HG03135 (cell line): ENCODE measurements at regions not wholly inside any gene's neighbourhood (a gene's known extent, or its start where the extent isn't known, plus 50 kb on each side); places are given as distances from the start of the nearest gene placed in this dataset.

Experiments
- ATAC-seq: cut with Tn5 transposase; IDR thresholded peaks from one replicate; pipeline ENCODE4 v1.9.1; 2021; ENCODE audit warnings: mild to moderate bottlenecking, moderate library complexity; ENCODE audit not compliant: unreplicated experiment

- ATAC-seq, result no peak
Measured at GRCh38 chr16:62907562-62907961, 871.3 kb upstream of the CDH8 start.

GRCh38 chr16:62903961-62904502, 867.8 kb upstream of the CDH8 start:
- ATAC-seq, result no peak

- no peak for ATAC-seq
Measured at GRCh38 chr16:62899737-62900136, 863.5 kb upstream of the CDH8 start.

GRCh38 chr16:62889097-62889496, 852.9 kb upstream of the CDH8 start:
- no peak for ATAC-seq

DNA sequence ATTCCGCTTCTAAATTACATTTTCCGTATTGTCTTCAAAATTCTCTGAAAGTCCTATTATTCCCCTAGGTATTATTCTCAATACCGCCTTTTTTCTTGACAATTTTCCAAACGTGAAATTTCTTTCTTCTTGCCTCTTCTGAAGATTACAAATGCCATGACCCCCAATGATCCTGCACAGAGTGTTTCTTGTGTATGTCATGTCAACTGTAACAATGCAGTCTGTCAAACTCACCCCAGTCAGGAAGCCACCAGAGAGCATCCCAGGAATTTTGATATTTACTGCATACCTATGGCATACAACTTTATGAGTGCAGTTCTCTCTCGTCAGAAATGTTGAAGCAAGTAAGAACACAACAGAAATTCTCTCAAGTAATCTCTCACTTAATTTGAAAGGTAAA, 847.3 kb upstream of the CDH8 start:
- ATAC-seq, result no peak

GRCh38 chr16:62882552-62883221, 846.4 kb upstream of the CDH8 start:
- no peak for ATAC-seq

GRCh38 chr16:62876133-62876532, 839.9 kb upstream of the CDH8 start:
- ATAC-seq, result no peak

DNA sequence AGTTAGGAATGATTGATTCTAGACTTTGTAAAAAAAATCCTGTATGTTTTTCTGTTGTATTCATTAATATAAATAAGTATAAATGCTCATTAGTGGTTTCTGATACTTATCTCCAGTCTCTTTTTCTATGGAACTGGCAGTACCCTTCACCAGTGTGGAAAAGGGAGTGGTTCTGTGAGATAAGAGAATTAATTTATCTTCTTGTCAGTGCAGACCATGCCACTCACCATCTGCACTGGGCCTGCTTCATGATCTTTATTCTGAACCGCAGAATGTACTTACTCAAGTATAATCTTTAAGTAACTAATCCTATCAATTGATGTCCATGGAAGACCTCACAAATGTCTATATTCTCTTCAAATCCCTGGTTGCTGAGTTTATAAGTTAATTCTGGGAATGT, 836.1 kb upstream of the CDH8 start:
- ATAC-seq, result no peak

GRCh38 chr16:62870554-62870953, 834.3 kb upstream of the CDH8 start:
- no peak for ATAC-seq

DNA sequence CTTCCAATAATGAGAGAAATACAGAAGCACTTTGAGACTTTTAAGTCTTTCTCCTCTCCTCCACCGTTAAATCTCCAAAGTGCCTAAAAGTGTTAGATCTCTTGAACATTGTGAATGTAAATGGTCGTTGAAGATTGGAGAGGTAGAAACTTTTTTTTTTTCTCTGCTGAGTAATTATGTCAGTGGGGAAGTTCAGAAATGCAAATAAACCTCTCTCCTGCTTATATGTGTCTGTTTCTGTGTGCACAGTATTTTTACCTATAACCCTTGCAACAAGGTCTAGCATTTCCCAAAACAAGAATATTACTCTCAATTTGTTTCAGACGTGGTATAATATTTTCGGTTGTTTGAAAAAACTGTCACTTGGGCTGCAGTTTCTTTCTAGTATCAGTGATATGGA, 833.6 kb upstream of the CDH8 start:
- ATAC-seq, result no peak

DNA sequence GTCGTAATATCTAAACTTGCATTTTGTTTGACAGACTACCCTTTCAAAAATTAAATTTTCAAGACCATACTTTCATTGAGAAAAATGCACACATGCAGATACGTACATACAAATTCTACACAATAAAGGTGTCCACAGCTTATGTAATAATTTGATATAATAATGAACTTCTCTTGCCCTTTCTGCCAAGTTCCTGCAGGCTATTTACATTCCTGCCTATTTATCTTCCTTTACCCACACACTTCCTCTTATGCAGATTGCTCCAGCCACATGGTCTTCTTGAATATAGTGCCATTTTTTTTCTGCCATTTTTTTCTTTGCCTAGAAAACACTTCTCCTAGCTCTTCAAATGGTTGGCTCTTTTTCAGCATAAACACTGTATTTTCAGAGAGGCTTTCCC, 826.9 kb upstream of the CDH8 start:
- no peak for ATAC-seq

GRCh38 chr16:62853887-62854286, 817.6 kb upstream of the CDH8 start:
- ATAC-seq, result no peak

- ATAC-seq, result no peak
Measured at GRCh38 chr16:62846399-62847057, 810.3 kb upstream of the CDH8 start.

- ATAC-seq, result no peak
Measured at GRCh38 chr16:62832214-62832613, 796.0 kb upstream of the CDH8 start.

DNA sequence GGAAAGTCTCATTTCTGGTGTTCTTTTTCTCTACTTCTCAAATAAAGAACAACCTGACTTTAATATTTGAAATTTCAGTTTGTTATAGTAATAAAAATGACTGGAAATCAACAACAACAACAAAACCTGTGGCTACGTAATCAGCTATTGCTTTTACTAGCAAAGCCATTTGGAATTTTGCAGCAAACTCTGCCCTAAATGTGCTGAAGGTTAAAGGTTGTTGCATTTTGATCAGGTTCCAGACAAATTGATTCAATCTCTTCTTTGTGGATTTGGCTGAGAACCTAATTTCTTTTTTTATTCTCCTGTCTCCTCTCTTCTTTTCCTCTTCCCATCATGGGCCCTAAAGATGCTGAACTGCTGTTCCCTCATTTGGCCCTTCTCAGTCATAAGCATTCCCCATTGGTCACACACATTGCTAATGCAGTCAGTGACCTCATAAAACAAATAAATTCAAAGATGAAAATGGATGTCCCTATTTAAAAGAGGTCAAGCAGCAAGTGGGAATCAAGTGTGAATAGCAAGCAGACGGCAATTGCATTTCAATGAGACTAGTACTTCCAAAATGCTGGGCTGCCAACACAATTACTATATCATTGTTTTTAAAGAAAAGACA, 795.1 kb upstream of the CDH8 start:
- no peak for ATAC-seq

DNA sequence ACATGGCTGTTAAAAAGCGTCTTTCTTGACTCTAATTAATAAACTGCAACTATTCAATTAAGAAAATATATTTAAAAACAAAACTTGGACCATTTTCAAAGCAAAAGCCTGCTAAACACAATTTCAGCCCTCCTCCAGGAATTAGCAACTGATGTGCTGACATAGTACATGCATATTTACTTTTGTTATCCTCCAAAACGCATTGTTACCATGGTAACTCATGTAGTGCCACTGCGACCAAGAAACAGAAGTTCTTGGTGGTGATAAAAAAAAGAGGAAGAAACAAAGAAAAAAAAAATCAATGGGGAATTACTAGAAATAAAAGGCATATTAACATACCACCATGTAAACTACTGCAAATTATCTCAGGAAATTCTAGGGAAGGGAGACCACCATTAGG, 793.4 kb upstream of the CDH8 start:
- ATAC-seq, result no peak

- no peak for ATAC-seq
Measured at GRCh38 chr16:62829084-62829483, 792.8 kb upstream of the CDH8 start.

DNA sequence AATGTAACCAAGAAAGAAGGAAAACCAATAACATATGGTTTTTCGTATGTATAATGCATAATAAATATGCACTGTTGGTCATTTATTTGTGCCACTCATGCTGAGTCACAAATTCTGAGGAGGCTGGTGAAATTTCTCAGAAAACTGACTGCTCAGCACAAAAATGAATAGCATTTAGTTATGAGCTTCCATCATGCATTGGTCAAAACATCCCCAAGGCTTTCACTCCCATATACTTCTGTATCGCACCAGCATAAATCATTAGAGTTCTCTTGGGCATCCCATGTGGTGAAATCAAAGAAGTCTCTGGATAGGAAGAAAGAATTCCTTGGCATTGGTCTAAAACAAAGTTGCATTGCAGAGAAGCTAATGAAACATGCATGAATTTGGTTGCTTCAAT, 785.6 kb upstream of the CDH8 start:
- no peak for ATAC-seq

- no peak for ATAC-seq
Measured at GRCh38 chr16:62816971-62817519, 780.8 kb upstream of the CDH8 start.

DNA sequence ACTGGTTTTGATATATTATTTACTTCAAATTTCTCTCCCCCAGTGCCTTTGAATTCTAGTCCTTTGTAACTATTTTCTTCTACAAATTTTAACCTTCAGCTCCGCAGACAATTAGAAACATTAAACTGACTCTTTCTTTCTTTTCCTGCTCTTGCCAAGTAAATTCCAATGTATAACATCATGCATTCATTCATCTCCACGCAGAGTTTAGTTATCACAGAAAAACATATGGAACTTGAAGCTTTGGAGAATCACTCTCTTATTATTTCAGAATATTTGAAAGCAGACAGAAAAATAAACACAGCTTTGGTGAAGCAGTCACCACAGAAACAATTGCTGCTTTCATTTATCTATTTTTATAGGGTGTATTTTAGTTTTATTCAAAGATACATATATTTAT, 778.7 kb upstream of the CDH8 start:
- ATAC-seq, result no peak

DNA sequence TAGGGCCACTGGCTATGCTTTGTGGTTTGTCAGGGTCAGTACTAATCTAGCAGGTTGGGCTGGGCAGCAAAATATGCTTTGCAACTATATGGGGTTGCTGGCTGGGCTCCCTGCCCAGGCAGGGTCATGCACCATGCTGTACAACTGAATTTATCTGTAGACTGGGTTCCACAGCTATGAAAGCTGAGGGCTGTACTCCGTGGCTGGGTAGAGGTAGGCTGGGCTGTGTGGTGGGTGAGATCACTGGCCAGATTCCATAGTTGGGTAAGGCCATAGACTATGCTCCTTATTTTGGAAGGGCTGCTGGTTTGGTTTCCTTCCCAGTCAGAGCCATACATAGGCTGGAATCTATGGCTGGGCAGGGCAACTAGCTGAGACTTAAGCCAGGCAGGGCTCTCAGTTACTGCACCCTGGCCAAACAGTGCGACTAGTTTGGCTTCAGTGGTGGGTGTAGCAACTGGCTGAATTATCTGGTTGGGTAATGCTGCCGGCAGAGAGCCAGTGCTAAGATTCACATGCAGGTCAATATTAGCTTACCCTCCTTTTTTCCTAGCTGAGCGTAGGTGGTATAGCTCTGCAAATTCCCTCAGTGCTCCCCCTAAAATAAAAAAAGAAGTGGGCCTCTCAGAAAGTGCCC, 769.1 kb upstream of the CDH8 start:
- no peak for ATAC-seq
